ENCODE measurements at regions not wholly inside any gene's neighbourhood (a gene's known extent, or its start where the extent isn't known, plus 50 kb on each side); places are given as distances from the start of the nearest gene placed in this dataset.
"Not testable (repeated sequence)": the region's sequence is repeated elsewhere in the genome, so short reads cannot be mapped to it uniquely, and the experiment has no call there.

DNA sequence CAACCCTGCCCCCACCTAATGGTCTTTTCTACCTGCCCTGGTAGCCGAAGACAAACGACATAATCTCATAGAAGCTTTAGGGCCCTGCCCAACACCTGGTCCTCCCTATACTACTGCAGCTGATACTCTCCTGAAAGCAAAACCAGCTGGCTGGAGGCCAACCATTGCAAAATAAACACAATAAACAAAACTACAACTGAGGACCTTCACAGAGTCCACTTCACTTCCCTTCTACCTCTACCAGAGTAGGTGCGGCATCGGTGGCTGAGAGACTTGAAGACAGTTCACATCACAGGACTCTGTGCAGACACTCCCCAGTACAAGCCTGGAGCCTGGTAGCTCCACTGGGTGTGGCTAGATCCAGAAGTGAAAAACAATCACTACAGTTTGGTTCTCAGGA, 476.2 kb downstream of the MMUT start:
- no peak for DNase-seq

DNA sequence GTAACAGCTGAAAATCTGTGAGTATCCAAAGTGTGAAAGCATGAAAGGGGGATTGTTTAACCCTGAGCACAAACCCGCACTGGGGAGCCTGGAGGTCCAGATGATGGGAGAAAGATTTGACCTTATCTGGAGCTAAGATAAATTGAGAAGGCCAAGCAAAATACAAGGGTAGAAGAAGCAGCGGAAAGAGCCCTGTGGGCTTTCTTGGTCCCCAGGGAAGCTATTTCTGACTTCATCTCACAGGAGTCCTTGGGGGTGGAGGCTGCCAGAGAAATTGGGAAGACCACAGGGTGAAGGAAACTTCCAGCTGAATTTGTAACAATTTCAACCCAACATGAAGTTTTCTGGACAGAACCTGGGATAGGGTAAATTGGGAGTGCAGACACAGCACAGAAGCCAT, 476.9 kb downstream of the MMUT start:
- DNase-seq = no peak

DNA sequence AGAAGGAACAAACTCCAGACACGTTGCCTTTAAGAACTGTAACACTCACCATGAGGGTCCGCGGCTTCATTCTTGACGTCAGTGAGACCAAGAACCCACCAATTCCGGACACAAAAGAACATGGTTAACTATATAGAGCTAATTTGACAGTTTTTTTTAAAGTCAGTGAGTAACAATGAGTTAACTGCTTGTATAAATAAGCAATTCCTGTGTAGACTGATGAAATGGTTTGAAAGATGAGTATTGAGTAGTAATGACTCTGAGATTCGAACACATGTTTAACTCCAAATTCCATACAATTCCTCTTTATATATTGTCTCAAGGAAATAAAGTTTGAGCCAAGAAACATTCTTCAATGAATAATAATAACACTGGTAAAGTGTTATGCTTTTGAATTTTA, 478.0 kb downstream of the MMUT start:
- DNase-seq = no peak

DNA sequence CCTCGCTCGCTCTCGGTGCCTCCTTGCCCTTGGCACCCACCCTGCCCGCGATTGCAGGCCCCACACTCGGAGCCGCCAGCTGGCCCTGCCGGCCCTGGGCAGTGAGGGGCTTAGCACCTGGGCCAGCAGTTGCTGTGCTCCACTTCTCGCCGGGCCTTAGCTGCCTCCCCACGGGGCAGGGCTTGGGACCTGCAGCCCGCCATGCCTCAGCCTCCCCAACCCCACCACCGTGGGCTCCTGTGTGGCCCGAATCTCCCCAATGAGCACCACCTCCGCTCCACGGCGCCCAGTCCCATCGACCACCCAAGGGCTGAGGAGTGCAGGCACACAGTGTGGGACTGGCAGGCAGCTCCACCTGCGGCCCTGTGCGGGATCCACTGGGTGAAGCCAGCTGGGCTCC, 479.1 kb downstream of the MMUT start:
- not testable (repeated sequence) for DNase-seq

DNA sequence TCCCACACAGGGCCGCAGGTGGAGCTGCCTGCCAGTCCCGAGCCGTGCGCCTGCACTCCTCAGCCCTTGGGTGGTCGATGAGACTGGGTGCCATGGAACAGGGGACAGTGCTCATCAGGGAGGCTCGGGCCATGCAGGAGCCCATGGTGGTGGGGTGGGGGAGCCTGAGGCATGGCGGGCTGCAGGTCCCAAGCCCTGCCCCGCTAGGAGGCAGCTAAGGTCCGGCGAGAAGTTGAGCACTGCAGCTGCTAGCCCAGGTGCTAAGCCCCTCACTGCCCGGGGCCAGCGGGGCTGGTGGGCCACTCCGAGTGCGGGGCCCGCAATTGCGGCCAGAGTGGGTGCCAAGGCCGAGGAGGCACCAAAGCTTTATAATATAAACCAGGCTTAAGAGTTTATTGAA, 479.7 kb downstream of the MMUT start:
- DNase-seq = no peak

DNA sequence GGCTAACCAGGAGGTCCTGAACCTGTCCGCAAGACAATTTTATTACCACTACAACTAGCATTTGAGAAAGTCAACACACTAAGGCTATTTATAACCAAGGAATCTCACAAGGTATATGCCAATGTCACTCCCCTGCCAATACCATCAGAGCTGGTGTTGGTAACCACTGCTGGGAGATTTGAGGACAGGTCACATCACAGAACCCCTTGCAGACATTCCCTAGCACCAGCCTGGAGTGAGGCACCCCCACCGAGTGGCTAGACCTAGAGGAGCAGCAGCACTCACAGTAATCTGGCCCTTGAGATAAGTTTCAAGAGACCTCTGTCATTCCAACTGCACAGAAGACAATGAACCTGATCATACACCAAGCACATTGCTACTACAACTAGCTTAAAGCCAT, 483.2 kb downstream of the MMUT start:
- DNase-seq = no peak

DNA sequence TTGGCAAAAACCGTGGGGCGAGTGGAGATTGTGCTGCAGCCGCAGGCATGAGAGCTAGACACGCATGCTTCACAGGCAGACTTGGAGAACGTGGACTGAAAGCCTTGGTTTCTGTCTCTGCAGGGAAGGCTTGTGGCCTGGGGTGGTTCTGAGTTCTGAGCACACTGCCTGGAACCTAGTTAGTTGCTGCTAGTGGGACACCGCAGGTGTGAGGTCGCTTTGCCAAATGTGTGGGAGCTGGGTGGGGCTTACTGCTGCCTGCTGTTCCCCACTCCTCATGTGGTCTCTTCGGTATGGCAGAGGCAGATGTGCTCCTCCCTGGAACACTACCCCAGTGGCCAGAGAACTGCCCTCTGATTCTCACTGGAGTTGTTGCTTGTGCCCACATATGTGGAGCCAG, 484.0 kb downstream of the MMUT start:
- no peak for DNase-seq

DNA sequence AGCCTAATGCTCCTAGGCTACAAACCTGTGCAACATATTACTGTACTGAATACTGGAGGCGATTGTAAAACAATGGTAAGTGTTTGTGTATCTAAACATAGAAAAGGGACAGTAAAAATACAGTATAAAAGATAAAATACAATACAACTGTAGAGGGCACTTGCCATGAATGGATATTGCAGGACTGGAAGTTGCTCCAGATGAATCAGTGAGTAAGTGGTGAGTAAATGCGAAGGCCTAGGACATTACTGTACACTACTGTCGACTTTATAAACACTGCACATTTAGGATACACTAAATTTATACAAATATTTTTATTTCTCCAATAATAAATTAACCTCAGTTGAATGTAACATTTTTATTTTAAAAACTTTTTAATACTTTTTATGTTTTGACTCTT, 485.0 kb downstream of the MMUT start:
- no peak for DNase-seq

DNA sequence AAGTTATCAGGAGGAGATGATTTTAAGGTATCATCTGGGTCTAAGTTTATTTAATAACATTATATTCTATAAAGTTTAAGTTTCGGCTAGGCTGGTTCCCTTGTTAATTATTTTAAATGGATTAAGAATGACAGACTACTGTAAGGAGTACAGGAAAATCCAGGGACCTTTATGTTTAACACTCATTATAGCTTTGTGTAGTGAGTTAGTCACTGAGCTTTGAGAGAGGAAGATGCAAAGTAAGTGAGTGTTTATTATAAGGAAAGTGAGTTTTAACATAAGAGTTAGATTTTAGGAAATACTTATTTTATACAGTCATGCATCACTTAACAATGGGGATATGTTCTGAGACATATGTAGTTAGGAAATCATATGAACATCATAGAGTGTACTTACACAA, 485.5 kb downstream of the MMUT start:
- DNase-seq = no peak

DNA sequence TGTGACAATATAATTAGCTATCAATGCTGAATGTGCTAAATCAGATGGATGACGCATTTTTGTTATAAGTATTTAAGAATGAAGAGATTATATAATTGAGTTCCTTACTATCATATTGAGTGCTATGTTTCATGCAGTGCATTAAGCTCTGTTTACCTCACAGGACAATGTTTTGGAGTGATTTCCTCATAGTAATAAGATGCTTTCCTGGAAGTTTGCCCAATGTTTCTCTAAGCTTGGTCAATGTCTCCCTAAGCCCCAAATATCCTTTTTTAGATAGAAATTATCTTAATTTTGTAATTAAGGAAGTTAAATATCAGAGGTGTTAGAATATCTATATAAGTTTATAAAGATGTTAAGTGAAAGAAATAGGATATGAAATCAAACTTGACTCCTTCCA, 489.6 kb downstream of the MMUT start:
- DNase-seq = no peak

DNA sequence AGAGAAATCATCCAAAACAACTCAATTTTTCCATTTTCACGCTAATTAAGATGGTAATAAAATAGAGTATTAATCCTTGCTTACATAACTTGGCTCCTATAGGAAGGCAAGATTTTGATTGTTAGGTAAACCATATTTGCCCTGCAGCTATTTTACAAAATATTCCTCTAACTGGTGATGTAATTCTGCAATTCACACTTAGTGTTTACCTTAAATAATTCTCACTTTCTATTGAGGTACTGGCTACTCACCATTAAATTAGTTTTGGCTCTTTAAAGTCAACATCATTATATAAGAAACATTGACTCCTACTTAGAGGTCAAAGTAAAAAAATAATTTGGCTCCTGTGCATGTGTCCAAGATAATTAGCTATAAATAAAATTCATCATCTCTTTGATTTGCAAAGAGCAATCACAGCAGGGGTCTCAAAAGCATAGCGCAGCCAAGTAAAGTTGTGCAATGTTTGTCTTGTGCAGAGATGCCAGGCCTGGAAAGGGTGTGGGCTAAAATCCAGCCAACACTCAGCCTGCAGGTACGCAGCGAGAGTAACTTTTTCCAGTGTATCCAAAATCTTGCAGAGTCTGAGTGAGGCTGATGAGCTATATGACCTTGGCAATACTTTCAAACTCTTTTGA, 501.2 kb downstream of the MMUT start:
- DNase-seq = no peak

DNA sequence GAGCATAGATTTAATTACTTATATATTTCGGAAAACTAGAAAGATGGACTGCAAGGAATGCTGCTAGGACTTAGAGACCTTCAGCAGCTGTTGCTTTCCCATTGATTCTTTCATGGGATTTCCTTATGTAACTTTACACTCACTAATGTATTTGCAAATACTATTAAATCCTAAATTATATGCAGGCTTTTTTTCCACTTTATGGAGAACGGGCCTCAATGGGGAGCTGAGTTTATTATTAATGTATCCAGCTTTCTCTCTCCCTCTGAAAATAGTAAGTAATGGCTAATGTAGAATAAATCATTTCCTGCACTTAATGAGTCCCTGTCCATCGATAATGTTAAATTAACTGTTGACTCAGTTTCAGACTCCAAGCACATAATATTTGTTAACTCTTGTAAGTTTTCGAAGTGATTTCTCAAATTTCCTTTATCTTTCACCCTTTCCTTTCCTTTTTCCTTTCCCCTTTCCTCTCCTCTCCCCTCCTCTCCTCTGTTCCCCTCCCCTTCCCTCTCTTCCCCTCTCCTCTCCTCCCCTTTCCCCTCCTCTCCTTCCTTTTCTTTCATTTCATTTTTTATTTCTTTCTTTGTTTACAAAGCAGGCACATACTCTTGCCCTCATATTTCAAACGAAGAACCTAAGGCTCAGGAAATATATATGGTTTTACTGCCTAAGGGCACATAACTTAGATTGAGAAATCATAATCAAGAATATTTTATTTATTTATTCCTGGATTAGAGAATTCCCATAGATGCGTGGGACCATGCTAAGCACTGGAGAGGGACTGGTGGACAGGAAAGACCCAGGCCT, 503.6 kb downstream of the MMUT start:
- DNase-seq = no peak

DNA sequence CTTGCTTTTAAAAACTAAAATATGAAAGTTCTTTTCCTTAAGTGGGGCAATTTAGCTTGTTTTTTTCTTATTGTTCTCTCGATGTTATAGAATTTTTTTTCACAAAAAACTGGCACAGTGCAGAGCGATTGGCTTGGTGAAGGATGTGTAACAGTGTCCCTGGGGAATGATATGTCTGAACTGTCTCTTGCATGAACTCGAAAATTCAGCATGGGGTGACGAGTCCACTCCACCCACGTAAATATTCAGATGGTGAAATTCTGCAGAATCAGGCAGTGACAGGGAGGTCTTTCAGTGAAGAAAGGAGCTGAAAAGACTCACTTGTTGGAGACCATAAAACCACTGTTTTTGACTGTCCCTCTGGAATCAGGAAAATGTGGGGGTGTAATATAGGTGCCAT, 505.3 kb downstream of the MMUT start:
- DNase-seq = no peak

DNA sequence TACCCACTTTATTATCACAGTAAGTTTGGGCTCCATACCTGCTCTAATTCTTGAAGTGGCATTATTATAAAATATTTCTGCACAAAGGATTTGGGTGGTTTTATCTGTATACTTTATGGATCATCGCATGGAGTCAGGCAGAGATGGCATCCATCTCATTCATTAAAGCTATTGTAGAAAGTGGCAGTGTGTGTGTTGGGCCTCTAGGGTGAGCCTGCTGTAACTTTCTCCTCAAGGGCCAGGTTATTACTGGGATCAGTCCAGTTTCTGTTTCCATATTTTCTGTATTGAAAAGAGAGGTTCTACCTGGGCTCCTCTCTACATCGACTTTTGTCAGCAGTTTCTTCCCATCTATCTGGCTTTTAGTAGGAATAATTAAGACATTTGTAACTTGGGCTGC, 511.1 kb downstream of the MMUT start:
- DNase-seq = no peak

DNA sequence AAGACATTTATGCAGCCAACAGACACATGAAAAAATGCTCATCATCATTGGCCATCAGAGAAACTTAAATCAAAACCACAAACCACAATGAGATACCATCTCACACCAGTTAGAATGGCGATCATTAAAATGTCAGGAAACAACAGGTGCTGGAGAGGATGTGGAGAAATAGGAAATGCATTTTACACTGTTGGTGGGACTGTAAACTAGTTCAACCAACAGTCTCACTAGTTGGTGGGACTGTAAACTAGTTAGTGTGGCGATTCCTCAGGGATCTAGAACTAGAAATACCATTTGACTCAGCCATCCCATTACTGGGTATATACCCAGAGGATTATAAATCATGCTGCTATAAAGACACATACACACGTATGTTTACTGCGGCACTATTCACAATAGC, 518.8 kb downstream of the MMUT start:
- DNase-seq = not testable (repeated sequence)

DNA sequence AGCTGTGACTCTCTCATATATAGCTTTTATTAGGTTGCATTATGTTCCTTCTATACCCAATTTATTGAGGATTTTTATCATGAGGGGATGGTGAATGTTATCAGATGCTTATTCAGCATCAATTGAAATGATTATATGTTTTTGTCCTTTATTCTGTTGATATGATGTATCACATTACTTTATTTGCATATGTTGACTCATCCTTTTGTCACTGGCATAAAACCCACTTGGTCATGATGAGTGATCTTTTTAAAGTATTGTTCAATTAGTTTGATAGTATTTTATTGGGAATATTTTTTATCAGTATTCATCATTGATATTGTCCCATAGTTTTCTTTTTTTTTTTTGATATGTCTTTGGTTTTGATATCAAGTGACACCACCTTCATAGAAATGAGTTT, 529.9 kb downstream of the MMUT start:
- no peak for DNase-seq

DNA sequence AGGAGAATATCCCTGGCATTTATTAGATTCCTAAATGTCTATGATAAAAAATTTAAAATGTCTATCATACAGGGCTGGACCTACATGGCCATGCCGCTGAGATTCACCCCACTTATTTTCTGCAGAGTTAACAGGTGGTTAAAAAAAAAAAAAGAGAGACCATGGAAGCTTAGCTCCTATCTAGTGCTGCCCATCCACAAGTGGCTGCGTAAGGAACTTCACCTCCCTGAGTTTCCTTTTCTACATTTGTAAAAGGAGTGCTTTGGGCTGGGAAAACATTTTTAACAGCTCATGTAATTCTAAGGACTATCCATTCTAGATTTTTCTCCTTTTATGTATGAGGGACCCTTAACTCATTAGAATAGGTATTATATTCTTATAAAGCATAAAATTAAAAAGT, 534.1 kb downstream of the MMUT start:
- DNase-seq = no peak

DNA sequence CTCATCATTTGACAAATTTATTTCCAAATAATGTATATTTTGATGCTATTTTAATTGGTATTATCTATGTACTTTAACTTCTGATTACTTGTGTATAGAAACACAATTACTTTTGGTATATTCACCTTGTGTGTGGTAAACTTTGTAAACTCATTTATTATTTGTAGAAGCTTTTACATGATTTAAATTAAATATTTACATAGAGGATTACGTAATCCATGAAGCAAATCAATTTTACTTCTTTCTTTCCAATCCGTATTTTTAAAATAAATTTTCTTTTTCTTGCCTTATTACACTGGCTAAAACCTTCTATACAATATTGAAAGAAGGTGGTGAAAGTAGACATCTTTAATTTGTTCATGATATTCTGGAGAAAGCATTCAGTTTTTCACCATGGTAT, 540.2 kb downstream of the MMUT start:
- no peak for DNase-seq

DNA sequence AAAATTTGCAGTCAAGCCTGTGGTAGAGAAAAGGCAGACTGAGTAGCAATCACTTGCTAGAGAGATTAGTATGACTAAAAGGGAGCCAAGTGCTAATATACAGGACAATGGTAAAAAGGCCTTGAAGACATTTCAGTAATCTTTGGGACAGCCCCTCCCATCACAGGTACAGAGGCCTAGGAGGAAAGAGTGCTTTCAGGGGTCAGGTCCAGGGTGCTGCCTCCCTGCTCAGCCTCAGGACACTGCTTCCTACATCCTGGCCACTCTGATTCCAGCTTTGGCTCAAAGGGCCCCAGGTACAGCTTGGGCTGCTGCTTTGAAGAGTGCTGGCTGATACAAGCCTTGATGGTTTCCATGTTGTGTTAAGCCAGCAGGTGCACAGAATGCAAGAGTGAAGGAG, 543.5 kb downstream of the MMUT start:
- no peak for DNase-seq

DNA sequence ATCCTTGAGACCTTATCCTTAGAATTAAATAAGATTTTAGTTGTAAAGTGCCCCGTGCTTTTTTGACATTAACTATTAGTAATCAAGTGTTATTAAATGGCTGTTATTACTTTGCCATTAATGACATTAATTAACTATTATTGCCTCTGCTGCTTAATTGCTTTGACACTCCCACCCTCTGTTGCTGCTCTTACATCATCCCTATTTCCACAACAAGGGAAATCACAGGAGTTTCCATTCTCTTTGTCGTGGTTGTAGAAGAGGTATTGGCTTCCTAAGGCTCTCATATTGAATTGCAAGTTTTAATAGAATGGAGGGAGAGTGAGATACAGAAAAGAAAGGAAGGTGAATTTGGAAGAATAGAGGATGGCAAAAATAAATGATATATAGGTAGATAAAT, 545.8 kb downstream of the MMUT start:
- no peak for DNase-seq

DNA sequence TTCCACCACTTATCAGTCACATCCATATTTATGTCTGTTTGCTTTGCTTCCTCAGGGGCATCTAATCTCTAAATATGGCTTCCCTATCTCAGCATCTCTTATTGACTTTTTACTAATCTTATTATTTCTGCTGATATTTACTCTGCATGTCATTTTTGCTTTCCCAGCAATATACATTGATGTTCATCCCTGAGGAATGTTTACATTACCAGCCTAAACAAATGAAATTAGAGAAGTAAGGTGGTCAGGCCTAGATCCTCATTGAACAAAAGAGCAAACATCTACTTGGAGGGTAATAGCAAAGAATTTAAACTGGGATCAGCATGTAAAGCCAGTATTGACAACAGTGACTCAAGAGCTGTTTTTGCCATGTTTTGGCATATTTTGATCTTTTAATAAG, 546.4 kb downstream of the MMUT start:
- DNase-seq = no peak

DNA sequence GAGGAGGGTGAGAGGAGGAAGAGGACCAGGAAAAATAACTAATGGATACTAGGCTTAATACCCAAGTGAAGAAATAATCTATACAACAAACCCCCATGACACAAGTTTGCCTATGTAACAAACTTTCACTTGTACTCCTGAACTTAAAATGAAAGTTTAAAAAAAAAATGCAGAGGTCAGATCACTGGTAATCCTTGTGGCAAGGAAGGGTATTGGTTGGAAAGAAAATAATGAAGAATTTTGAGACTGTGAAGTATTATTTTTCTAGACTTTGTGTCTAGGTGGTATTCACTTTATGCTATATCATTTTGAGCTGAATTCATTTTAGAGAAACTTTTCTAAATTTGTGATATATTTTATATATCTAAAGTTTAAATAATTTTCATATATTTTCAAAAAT, 547.5 kb downstream of the MMUT start:
- no peak for DNase-seq

DNA sequence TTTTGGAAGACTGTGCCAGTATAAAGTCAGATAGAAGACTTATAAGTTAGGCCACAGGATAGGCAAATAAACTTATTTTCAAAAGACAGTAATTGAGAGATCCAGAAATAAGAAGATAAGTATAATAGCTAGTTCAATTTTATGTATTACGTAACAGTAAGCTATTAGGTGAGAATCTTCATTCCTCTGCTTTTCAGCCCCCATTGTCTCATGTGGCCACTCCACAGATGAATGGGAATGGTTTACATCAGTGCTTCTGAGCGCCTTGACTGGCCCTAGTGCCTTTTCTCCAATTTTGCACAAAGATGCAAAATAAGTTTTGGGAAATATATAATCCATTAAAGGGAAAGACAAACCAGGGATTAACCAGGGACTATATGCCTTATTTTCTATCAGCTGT, 550.5 kb downstream of the MMUT start:
- no peak for DNase-seq

DNA sequence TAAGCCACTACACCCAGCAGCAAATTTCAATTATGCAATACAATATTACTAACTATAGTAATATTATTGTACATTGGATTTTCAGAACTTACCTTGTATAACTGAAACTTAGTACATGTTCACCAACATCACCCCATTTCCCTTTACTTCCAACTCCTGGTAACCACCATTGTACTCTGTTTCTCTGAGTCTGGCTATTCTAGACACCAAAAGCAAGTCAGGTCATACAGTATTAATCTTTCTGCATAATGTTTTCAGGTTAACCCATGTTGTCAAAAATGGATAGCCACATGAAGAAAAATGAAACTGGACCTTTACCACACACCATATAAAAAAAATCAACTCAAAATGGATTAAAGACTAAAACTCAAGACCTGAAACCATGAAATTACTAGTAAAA, 558.2 kb downstream of the MMUT start:
- DNase-seq = no peak

DNA sequence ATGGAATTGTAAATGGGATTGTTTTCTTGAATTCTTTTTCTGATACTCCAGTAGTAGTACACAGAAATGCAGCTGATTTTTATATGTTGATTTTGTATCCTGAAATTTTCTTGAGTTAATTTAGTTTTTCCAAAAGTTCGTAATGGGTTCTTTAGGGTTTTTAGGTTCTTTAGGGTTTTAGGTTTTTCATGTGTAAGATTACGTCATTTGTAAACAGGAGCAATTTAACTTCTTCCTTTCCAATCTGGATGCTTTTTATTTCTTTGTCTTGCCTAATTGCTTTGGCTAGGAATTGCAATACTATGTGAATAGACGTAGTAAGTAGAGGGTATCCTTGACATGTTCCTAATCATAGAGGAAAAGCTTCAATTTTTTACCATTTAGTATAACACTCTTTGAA, 568.6 kb downstream of the MMUT start:
- DNase-seq = no peak
